OCI-LY7 (cell line): ENCODE measurements at regions not wholly inside any gene's neighbourhood (a gene's known extent, or its start where the extent isn't known, plus 50 kb on each side); places are given as distances from the start of the nearest gene placed in this dataset.

ENCODE experiments used
- BruUV-seq: library from RNA; stranded (reverse); fragments of 400-500 nt; replicated peaks from 2 replicates; lab custom pipeline; 2021; lab: Mats Ljungman, UMichigan
- CTCF ChIA-PET: fragments of 300-600 bp; sonication (Branson Sonifier 250); formaldehyde crosslinking; loops from one replicate; lab custom pipeline; 2022; ENCODE audit warnings: antibody characterized with exemption; ENCODE audit not compliant: unreplicated experiment; lab: Charles Lee
- POLR2A ChIA-PET: fragments of 300-600 bp; sonication (Branson Sonifier 250); formaldehyde crosslinking; loops from one replicate; lab custom pipeline; 2022; ENCODE audit warnings: antibody characterized with exemption; lab: Charles Lee
- DNase-seq: peaks from one replicate; pipeline ENCODE4 v3.0.0-alpha.2; 2015; ENCODE audit warnings: low spot score
- H2AFZ ChIP-seq: fragments of 200-600 bp; sonication (generic), shearing (Covaris generic); 2 replicates; pipeline ENCODE4 v1.6.1; 2014; ENCODE audit warnings: mild to moderate bottlenecking, antibody characterized with exemption, low read length, moderate library complexity
- H3K27ac ChIP-seq: fragments of 200-600 bp; sonication (generic); 2 replicates; pipeline ENCODE4 v1.5.1; 2014; ENCODE audit warnings: mixed run types, low read depth, mild to moderate bottlenecking, moderate library complexity, low read length, inconsistent platforms; ENCODE audit not compliant: poor library complexity, severe bottlenecking
- H3K36me3 ChIP-seq: fragments of 200-600 bp; sonication (generic); 2 replicates; pipeline ENCODE4 v1.6.1; 2014; ENCODE audit warnings: mild to moderate bottlenecking, antibody characterized with exemption, low read length, moderate library complexity, mixed read lengths; ENCODE audit not compliant: insufficient read depth
- H3K4me1 ChIP-seq: fragments of 200-600 bp; sonication (generic); 2 replicates; pipeline ENCODE4 v1.5.1; 2014; ENCODE audit warnings: mild to moderate bottlenecking, low read length; ENCODE audit not compliant: insufficient read depth, poor library complexity, severe bottlenecking
- H3K4me2 ChIP-seq: fragments of 200-600 bp; sonication (generic); 2 replicates; pipeline ENCODE4 v1.6.1; 2014; ENCODE audit warnings: mild to moderate bottlenecking, low read length
- H3K4me3 ChIP-seq: fragments of 200-600 bp; sonication (generic); 2 replicates; pipeline ENCODE4 v1.5.1; 2014; ENCODE audit warnings: mild to moderate bottlenecking, low read depth, low read length; ENCODE audit not compliant: poor library complexity, severe bottlenecking
- H3K79me2 ChIP-seq: fragments of 200-600 bp; sonication (generic); 2 replicates; pipeline ENCODE4 v1.6.1; 2016; ENCODE audit warnings: low read depth, mild to moderate bottlenecking, low read length, moderate library complexity, mixed read lengths; ENCODE audit not compliant: insufficient read depth
- H3K9me2 ChIP-seq: fragments of 200-600 bp; sonication (generic); 2 replicates; pipeline ENCODE4 v1.6.1; 2016; ENCODE audit warnings: mild to moderate bottlenecking, low read length, mixed read lengths; ENCODE audit not compliant: insufficient read depth
- H3K9me3 ChIP-seq: fragments of 200-600 bp; sonication (generic); 2 replicates; pipeline ENCODE4 v1.6.1; 2014; ENCODE audit warnings: mild to moderate bottlenecking, mixed run types, low read length, mixed read lengths
- H4K20me1 ChIP-seq: fragments of 200-600 bp; sonication (generic); 2 replicates; pipeline ENCODE4 v1.6.1; 2014; ENCODE audit warnings: mild to moderate bottlenecking, antibody characterized with exemption, low read length, moderate library complexity, mixed read lengths; ENCODE audit not compliant: insufficient read depth
- CTCF ChIP-seq: fragments of 200-600 bp; sonication (generic); conservative IDR thresholded peaks from 2 replicates; pipeline ENCODE4 v1.5.1; 2014; ENCODE audit warnings: mild to moderate bottlenecking, antibody characterized with exemption, low read length, moderate library complexity, mixed read lengths
- EZH2phosphoT487 ChIP-seq: fragments of 200-600 bp; sonication (generic); IDR thresholded peaks from 2 replicates; pipeline ENCODE4 v1.6.1; 2018; ENCODE audit warnings: low read depth, borderline replicate concordance, mild to moderate bottlenecking, mixed run types, antibody characterized with exemption, low read length, moderate library complexity, mixed read lengths
- intact Hi-C: fragments of 100-400 bp; cut with micrococcal nuclease; formaldehyde crosslinking; loops from one replicate; pipeline ENCODE4 v1.10.0; 2022; ENCODE audit not compliant: unreplicated experiment

GRCh38 chr5:67266654-67267350 is 70.2 kb upstream of the CD180 start:
- POLR2A ChIA-PET, result no interaction called here
- CTCF ChIA-PET, result interaction anchor here (0.8 kb wide), 1 partner anchor 21 kb away, joined by 3 read pairs; no protein-coding TSS in a partner anchor
- Histone ChIP-seq H3K4me1 (no peaks in the 10 kb centered on the region), H3K27ac (no peak overlapping the region), H3K36me3 (no peaks in the 10 kb centered on the region), H3K9me3 (no peaks in the 10 kb centered on the region), H3K9me2 (no peaks in the 10 kb centered on the region), H3K79me2 (no peaks in the 10 kb centered on the region), H4K20me1 (no peaks in the 10 kb centered on the region), H2AFZ (no peak overlapping the region), H3K4me2 (no peak overlapping the region), H3K4me3 (no peak overlapping the region)
- no peak for DNase-seq
- no TSS peak for BruUV-seq
- TF ChIP-seq EZH2phosphoT487 (no peak), CTCF (no peak)
- intact Hi-C loops, result no loop called here

- no peak overlapping the region for H3K4me3 ChIP-seq
- intact Hi-C loops, result no loop called here
- ChIA-PET CTCF (interaction anchor here (0.8 kb wide), 1 partner anchor 20 kb away, joined by 3 read pairs; no protein-coding TSS in a partner anchor), POLR2A (no interaction called here)
- TF ChIP-seq EZH2phosphoT487 (no peak), CTCF (no peak)
- no peaks in the 10 kb centered on the region for H3K4me1 ChIP-seq
- DNase-seq, result no peak
- H3K9me2 ChIP-seq, result no peaks in the 10 kb centered on the region
- H3K27ac ChIP-seq, result no peak overlapping the region
- no peak overlapping the region for H2AFZ ChIP-seq
- H3K79me2 ChIP-seq, result no peaks in the 10 kb centered on the region
- H3K36me3 ChIP-seq, result no peaks in the 10 kb centered on the region
- BruUV-seq, result no TSS peak
- no peaks in the 10 kb centered on the region for H3K9me3 ChIP-seq
- no peaks in the 10 kb centered on the region for H4K20me1 ChIP-seq
- no peak overlapping the region for H3K4me2 ChIP-seq
Measured at GRCh38 chr5:67265951-67266350, 69.4 kb upstream of the CD180 start.
